ENCODE measurements at regions not wholly inside any gene's neighbourhood (a gene's known extent, or its start where the extent isn't known, plus 50 kb on each side); places are given as distances from the start of the nearest gene placed in this dataset.
"Not testable (repeated sequence)": the region's sequence is repeated elsewhere in the genome, so short reads cannot be mapped to it uniquely, and the experiment has no call there.

- DNase-seq: not testable (repeated sequence)
Observed at GRCh38 chr1:228796945-228797344, 61.7 kb downstream of the RHOU start.

DNA sequence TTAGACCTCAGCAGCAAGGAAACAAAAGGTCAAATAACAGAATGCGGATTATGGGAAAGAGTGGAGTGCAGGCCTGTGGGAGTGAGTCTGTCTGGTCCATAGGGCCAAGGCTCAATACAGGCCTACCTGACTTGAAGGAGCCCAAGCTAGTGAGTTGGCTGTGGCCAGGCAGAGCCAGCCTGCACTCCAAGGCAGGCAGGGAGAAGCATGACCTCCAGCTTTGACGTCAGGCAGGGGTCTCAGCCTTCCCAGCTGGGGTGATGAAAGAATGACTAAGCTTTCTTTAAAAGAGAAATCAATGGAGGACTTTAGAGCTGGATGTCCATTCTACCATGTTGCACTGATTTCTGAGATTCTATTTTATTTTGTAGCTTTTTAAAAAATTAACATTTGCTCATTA is 62.8 kb downstream of the RHOU start:
- DNase-seq: no peak

DNA sequence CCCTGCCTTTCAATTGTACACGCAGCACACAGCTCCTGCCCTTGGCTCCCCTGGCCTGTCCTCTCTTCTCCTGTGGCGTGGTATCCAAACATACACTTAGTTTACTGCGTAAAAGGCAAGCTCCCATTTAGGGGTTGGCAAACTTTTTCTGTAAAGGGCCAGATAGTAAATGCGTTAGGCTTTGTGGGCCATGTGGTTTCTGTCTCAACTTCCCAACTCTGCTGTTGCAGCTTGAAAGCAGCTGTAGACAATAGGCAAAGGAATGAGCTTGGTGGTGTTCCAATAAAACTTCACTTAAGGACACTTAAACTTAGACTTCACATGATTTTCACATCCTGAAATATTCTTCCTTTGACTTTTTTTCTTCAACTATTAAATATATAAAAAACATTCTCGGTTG is 63.3 kb downstream of the RHOU start:
- no peak for DNase-seq

DNA sequence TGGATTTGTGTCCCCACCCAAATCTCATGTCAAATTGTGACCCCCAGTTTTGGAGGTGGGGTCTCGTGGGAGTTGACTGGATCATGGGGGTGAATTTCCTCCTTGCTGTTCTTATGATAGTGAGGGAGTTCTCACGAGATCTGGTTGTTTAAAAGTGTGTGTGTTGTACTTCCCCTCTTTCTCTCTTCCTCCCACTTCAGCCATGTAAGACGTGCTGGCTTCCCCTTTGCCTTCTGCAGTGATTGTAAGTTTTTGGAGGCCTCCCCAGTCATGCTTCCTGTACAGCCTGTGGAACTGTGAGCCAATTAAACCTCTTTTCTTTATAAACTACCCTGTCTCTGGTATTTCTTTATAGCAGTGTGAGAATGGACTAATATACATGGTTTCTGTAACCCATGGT is 64.6 kb downstream of the RHOU start:
- DNase-seq: no peak

- DNase-seq: no peak
Observed at GRCh38 chr1:228801068-228801467, 65.8 kb downstream of the RHOU start.

DNA sequence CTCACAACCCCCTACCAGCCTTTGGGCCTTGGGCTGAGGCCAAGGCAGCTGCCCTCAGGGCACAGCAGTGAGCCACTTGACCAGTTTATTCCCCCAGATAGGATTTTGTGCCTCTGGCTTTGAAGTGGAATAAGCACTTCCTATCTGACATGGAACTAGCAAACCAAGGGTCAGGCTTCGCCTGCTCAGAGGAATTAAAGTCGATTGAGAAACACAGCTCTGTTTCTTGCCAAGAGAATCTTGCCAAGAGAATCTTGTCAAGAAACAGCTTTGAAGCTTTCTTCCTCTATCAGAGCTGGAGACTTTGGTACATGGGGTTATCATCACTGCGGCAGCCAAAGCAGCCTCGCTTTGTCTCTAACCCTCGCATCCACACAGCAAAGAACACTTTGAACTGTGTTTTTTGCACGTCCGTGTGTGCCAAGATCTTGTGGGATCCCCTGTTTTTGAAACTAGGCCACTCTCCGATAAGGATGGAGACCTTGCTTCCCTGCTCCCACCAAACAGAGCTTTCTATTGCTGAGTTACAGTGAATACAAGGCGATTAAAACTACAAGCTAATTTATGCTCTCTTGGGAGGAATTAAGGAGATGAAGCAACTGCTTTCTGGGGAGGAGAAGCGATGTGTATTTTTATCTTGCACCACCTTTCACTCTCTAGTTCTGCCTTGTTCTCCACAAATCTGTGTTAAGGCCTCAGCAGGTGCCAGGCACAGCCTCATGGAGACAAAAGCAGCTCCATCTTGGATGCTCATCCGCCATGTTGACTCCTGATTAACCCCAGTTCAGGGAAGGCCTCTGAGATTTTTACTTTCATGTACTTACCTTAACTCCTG is 67.3 kb downstream of the RHOU start:
- no peak for DNase-seq

DNA sequence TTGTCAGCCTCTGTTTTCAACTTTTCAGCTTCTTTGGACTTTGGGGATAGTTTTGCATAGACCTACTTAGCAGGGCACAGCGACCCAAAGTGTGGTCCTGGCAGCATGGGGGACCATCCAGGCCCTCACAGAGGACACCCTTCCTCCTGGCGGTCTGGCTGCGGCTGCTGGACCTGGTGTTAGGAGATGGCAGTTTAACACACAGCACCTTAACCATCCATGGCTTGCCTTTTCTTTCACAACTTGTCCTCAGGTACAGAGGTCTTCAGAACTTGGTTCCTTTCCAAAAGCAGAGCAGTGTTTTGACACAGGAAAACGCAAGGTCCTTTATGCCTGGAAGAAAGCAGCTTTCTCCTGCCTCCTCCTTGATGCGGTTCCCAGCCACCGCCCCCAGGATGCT is 68.1 kb downstream of the RHOU start:
- no peak for DNase-seq

GRCh38 chr1:228804173-228804572 is 68.9 kb downstream of the RHOU start:
- DNase-seq: no peak

GRCh38 chr1:228804640-228805413 is 69.5 kb downstream of the RHOU start:
- no peak for DNase-seq

DNA sequence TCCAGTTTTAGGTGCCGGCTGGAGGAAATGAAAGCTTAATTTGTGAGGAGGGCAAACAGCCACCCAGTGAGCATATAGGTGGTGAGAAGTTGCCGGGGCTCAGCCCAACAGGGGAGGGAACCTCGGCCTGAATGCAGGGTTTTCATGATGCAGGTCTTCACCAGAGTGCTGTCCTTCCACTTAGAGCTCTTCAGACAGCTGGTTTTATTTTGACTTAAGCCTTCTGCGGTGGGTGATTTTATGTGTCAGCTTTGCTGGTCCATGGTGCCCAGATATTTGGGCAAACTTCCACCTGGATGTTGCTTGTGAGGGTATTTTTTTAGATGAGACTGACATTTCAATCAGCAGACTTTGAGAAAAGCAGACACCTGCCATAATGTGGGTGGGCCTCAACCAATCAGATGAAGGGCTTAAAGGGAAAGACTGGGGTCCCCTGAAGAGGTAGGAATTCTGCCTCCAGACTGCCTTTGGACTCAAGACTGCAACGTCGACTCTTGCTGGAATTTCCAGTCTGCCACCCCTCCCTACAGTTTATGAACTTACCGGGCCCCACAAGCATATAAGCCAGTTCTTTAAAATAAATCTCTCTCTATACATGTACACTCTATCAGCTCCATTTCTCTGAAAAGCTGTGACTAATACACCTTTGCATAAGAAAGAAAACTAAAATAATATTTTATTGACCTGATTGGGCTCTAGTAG is 72.8 kb downstream of the RHOU start:
- no peak for DNase-seq

- DNase-seq: no peak
Observed at GRCh38 chr1:228809621-228810394, 74.5 kb downstream of the RHOU start.

GRCh38 chr1:228810395-228810758 is 75.1 kb downstream of the RHOU start:
- DNase-seq: no peak

GRCh38 chr1:228810878-228811711 is 75.8 kb downstream of the RHOU start:
- no peak for DNase-seq

DNA sequence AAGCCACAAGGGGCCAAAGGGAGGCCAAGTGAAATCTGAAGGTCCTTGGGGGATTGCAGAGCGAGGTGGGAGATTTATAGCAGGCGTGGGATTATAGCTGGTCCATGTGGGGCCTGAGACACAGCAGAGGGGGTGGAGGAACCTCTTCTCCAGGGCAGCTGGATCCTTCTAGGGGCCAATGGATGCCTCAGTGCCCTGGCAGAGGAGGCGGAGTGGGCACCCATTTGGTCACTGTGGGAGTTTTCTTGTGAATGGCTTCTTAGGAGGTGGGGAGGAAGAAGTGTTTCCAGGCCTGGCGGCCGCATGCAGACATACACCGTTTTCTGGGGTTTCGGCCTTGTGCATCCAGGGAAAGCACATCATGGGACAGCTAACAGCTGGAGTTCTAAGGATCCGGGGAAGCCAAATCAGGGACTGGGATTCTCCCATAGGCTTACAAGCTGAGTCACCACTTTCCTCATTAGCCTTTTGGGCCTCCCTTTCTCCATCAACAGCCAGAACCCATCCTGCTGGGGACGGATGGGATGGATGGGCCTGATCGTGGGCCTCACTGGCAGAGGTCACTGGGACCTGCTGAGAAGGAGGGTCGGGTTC is 76.5 kb downstream of the RHOU start:
- no peak for DNase-seq

DNA sequence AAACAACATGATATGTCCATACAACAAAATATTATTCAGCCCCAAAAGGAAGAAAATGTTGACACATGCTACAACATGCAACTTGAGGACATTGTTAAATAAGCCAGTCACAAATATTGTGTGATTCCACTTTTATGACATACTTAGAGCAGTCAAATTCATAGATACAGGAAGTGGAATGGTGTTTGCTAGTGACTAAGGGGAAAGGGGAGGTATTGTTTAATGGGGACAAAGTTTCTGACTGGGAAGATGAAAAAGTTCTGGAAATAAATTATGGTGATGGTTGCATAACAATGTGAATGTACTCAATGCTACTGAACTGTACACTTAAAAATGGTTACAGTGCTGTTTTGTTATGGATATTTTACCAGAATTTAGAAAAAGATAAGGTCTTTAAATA is 77.7 kb downstream of the RHOU start:
- no peak for DNase-seq

DNA sequence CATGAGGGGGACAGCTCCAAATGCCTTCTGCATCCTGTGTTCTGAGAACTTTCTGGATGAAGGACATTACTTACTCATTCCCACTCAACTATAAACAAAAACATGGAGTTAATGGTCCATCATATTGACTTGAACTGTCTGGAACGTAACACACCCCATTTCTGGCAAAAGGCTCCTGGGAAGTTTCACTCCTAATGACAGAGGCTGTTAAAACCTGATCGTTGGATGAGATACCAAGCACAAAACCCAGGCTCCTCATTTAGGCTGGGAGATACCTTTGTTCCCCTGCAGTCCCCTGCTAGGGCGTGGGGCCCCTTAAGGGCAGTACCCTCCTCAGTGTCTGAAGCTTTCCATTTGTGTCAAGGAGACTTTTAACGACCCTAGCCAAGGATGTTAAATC is 78.9 kb downstream of the RHOU start:
- DNase-seq: no peak

DNA sequence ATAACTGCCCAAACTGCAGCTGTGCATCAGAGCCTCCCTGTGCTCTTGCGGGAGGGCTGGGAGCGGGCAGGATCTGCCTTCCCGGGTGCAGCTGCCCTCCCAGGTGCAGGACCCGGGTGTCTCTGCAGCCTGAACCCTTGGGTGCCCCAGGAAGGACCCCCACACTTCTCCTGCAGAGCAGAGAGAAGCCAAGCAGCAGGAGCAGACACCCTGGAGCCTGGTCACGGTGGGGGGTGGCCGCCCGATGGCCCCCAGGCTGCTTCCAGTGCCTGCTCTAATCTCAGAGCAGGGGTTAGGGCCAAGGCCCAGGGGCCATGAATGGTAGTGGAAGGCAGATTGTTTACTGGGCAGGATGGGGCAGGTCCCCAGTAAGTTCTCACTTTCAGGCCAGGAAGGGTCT is 83.0 kb downstream of the RHOU start:
- DNase-seq: no peak

DNA sequence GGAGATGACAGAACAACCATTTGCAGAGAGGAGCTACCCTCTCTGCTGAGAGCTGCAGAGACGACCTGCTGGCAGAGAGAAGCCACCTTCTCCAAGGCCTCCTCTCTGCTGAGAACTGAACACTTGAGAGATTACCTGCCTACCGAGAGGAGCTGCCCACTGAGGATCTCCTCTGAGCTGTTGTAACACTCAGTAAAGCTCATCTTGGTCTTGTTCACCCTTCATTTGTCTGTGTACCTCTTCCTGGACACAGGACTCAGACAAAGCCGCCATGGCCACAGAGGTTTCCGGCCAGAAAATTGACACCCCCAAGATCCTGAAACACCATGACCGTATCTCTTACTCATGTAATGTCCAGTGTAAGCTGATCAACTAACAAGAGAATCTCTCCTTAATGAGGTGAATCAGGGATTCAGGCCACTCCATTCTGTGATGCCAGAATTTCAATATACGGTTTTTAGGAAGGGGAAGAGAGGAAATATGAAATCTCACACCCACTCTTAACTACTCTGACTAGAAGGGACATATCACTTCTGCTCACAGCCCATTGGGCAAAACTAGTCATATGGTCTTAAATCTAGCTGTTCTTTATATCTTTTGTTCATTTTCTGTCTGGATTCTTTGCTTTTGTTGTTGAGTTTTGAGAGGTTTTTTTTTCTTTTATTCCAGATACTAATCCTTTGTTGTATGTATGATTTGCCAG is 83.8 kb downstream of the RHOU start:
- DNase-seq: no peak

DNA sequence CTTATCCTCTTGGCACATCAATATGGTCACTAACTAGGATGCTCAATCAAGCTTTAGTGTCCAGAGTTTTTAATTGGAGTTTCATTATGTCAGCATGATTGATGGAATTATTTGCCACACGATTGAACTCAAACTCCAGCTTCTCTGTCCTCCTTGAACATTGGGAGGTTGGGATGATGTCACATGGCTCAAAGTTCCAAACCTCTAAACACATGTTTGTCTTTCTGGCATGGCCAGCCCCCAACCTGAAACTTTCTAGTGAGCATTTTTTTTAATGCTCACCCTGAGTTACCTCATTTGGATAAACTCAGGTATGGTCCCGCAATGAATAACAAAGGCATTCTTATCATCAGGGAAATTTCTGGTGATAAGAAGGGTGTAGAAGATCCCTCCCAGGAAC is 86.0 kb downstream of the RHOU start:
- no peak for DNase-seq

- DNase-seq: no peak
Observed at GRCh38 chr1:228823200-228823599, 87.9 kb downstream of the RHOU start.

- DNase-seq: no peak
Observed at GRCh38 chr1:228824366-228824765, 89.1 kb downstream of the RHOU start.
